Calu3 (cell line): ENCODE measurements at regions not wholly inside any gene's neighbourhood (a gene's known extent, or its start where the extent isn't known, plus 50 kb on each side); places are given as distances from the start of the nearest gene placed in this dataset.

Experiments used
- BruUV-seq: library from RNA; stranded (reverse); fragments of 400-500 nt; replicated peaks from 2 replicates; lab custom pipeline; 2021; lab: Mats Ljungman, UMichigan
- CTCF ChIA-PET: fragments of 300-600 bp; sonication (Branson Sonifier 250); formaldehyde crosslinking; loops from one replicate; lab custom pipeline; 2022; ENCODE audit warnings: antibody characterized with exemption; lab: Charles Lee
- DNase-seq: peaks from one replicate; pipeline ENCODE4 v3.0.0; 2022
- H3K27ac Mint-ChIP-seq: one replicate; pipeline ENCODE4 v1.8.0; 2022; ENCODE audit warnings: mixed read lengths; ENCODE audit not compliant: unreplicated experiment
- H3K27me3 Mint-ChIP-seq: one replicate; pipeline ENCODE4 v1.8.0; 2022; ENCODE audit warnings: mixed read lengths; ENCODE audit not compliant: unreplicated experiment
- H3K36me3 Mint-ChIP-seq: one replicate; pipeline ENCODE4 v1.8.0; 2022; ENCODE audit warnings: mild to moderate bottlenecking, moderate library complexity, mixed read lengths; ENCODE audit not compliant: insufficient read depth, unreplicated experiment
- H3K4me1 Mint-ChIP-seq: one replicate; pipeline ENCODE4 v1.8.0; 2022; ENCODE audit warnings: mild to moderate bottlenecking, low read depth, mixed read lengths; ENCODE audit not compliant: unreplicated experiment
- H3K4me3 Mint-ChIP-seq: one replicate; pipeline ENCODE4 v1.8.0; 2022; ENCODE audit warnings: mild to moderate bottlenecking, low read depth, moderate library complexity, mixed read lengths; ENCODE audit not compliant: unreplicated experiment
- H3K9me3 Mint-ChIP-seq: one replicate; pipeline ENCODE4 v1.8.0; 2022; ENCODE audit warnings: low read depth, mixed read lengths; ENCODE audit not compliant: unreplicated experiment
- intact Hi-C: fragments of 100-400 bp; cut with micrococcal nuclease; formaldehyde crosslinking; loops from one replicate; pipeline ENCODE4 v1.10.0; 2022; ENCODE audit not compliant: unreplicated experiment
- TF ChIP-seq, protein P1 (sequence below): fragments of 200-600 bp; IDR thresholded peaks from one replicate; pipeline ENCODE4 v1.8.0; 2022; ENCODE audit warnings: antibody characterized with exemption; ENCODE audit not compliant: unreplicated experiment

DNA sequence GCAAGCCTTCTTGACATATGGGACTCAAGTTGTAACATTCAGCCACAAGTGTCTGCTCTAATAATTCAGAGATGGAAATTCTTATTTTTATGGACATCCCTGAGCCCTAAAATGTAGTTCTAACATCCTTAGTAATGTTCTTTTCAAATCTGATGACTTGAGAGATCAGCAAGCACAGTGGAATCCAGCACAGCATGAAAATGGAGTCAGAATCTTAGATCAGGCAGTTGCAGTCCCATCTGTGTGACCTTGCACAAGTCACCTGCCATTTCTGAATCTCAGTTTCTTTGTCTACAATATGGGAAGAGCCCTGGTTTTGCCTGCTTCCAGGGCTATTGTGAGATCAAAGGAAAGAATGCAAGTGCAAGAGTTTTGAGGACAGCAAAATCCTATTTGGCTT is 183.9 kb upstream of the LPP start:
- H3K36me3 Mint-ChIP-seq = peaks cover 8% of the 10 kb centered on the region
- no peaks in the 10 kb centered on the region for H3K9me3 Mint-ChIP-seq
- intact Hi-C loops = no loop called here
- H3K4me1 Mint-ChIP-seq = peaks cover 30% of the 10 kb centered on the region
- no peak for DNase-seq
- H3K27ac Mint-ChIP-seq = no peak overlapping the region
- TF ChIP-seq, protein P1, sequence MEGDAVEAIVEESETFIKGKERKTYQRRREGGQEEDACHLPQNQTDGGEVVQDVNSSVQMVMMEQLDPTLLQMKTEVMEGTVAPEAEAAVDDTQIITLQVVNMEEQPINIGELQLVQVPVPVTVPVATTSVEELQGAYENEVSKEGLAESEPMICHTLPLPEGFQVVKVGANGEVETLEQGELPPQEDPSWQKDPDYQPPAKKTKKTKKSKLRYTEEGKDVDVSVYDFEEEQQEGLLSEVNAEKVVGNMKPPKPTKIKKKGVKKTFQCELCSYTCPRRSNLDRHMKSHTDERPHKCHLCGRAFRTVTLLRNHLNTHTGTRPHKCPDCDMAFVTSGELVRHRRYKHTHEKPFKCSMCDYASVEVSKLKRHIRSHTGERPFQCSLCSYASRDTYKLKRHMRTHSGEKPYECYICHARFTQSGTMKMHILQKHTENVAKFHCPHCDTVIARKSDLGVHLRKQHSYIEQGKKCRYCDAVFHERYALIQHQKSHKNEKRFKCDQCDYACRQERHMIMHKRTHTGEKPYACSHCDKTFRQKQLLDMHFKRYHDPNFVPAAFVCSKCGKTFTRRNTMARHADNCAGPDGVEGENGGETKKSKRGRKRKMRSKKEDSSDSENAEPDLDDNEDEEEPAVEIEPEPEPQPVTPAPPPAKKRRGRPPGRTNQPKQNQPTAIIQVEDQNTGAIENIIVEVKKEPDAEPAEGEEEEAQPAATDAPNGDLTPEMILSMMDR = no peak
- no peaks in the 10 kb centered on the region for H3K27me3 Mint-ChIP-seq
- CTCF ChIA-PET = no interaction called here
- H3K4me3 Mint-ChIP-seq = no peak overlapping the region
- BruUV-seq = no TSS peak

DNA sequence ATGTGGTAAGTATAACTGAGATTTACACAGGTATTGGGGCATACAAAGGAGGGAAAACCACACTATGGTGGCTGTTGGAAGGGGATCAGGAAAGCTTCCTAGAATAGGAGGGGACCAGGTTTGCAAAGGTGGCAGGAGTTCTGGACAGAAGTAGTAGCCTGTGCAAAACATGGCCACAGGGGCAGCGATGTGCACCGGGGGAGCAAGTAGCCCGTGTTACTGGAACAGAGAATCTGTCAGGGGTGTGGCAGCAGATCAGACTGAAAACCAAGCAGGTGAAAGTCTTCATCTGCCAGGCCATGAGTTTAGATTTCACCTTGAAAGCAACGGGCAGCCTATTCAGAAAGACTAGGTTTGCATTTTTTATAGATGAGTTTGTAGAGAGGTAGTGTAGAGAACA is 182.3 kb upstream of the LPP start:
- TF ChIP-seq, protein P1 = peak; percentile 25
- CTCF ChIA-PET = no interaction called here
- H3K36me3 Mint-ChIP-seq = peaks cover 8% of the 10 kb centered on the region
- intact Hi-C loops = no loop called here
- BruUV-seq = no TSS peak
- no peak overlapping the region for H3K4me3 Mint-ChIP-seq
- no peak overlapping the region for H3K27ac Mint-ChIP-seq
- H3K9me3 Mint-ChIP-seq = no peaks in the 10 kb centered on the region
- no peaks in the 10 kb centered on the region for H3K27me3 Mint-ChIP-seq
- DNase-seq = peak; percentile 43
- H3K4me1 Mint-ChIP-seq = peaks cover 40% of the 10 kb centered on the region

DNA sequence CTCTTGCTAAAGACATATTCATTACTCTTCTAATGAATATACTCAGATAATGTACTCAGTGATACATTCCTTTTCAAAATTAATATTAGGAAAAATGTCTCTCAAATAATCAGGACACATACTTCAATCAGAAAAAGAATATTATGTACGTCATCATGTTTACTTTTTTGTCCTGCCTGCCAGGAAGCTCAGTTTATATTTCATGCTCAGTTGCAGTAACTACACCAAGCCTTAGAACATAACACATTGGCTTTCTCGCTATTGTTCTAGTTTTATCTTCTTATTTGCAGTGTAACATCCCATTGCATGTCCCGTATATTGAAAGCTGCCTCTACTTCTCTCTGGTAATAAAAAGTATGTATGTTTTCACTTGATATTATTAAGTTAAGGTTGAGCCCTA is 181.5 kb upstream of the LPP start:
- intact Hi-C loops = no loop called here
- peaks cover 8% of the 10 kb centered on the region for H3K36me3 Mint-ChIP-seq
- H3K9me3 Mint-ChIP-seq = no peaks in the 10 kb centered on the region
- no peak overlapping the region for H3K4me3 Mint-ChIP-seq
- no TSS peak for BruUV-seq
- CTCF ChIA-PET = interaction anchor here (0.6 to 0.7 kb wide), 2 partner anchors 9 to 843 kb away, joined by 3 to 6 read pairs; no protein-coding TSS in a partner anchor
- TF ChIP-seq, protein P1 = no peak
- H3K27ac Mint-ChIP-seq = no peak overlapping the region
- peaks cover 40% of the 10 kb centered on the region for H3K4me1 Mint-ChIP-seq
- no peaks in the 10 kb centered on the region for H3K27me3 Mint-ChIP-seq
- no peak for DNase-seq

DNA sequence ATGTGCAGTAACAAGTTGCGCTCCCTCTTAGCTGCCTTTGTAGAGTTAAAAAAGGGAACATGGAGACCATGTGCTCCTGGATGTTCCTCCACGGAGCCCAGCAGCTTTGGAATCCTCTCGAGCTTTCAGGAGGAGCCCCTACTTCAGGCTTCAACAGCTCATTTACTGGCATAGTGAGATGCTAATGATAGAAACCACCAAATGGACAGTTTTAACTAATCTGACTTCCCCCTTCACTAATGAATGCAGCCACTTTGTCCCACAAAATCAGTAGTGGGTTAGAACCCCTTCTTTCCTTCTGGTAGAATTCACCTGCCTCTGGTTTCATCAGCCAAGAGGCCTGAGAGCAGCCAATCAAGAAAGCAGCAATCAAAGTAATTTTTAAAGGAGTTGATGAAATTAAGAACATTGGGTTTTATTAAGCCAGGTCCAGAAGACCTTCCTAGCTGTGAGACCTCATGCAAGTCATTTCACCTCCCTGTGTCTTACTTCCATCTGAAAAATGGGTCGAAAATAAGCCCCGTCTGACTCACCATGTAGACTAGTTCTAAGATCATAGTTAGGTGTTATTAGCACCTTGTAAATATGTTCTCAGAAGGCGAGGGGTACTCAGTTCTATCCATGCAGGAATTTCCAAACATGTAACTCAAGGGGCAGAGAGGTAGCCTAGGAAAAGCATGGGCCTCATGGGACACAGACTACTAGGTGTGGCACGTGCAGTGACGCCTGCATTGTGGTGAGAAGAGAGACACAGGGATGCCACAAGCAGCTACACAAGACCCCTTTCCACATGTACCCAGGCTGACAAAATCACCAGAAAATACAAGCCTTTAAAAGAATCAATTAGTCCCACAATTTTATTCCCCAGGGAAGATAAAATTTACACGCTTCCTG is 179.7 kb upstream of the LPP start:
- Mint-ChIP-seq H3K9me3 (no peaks in the 10 kb centered on the region), H3K4me3 (no peak overlapping the region), H3K27me3 (no peaks in the 10 kb centered on the region), H3K27ac (no peak overlapping the region), H3K36me3 (no peaks in the 10 kb centered on the region), H3K4me1 (peaks cover 42% of the 10 kb centered on the region)
- TF ChIP-seq, protein P1 = no peak
- intact Hi-C loops = no loop called here
- CTCF ChIA-PET = interaction anchor here (0.7 kb wide), 1 partner anchor 227 kb away, joined by 3 read pairs; no protein-coding TSS in a partner anchor
- DNase-seq = no peak
- BruUV-seq = no TSS peak
